ENCODE measurements at regions not wholly inside any gene's neighbourhood (a gene's known extent, or its start where the extent isn't known, plus 50 kb on each side); places are given as distances from the start of the nearest gene placed in this dataset.
"Not testable (repeated sequence)": the region's sequence is repeated elsewhere in the genome, so short reads cannot be mapped to it uniquely, and the experiment has no call there.

DNA sequence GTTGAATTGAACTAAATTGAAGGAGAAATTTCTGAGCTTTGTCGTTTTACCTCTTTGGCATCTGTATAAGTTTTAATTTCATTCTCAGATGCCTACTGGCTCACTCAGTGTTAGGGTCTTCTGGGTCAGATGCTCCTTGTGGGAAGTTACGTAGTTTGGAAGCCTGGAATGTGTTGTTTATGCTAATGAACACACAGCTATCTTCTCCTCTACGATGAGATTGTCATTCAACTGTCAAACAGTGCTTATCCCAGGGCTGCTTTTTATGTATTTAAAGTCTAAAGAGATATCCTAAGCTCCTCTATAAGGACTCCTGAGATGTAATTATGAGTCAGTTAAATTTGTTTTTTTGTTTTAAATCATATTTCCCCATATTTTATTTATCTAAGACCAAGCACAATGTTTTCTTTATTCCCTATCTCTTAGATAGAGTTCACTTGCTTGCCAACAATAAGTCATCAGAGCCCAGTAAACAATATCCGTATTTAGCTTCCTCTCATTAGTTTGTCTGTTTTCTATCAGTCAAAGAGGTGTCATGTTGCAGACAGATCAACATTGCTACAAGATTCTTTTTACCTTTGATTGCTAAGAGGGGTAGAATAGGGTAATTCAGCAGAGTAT, 368.0 kb upstream of the PDE3A start:
- DNase-seq: no peak

DNA sequence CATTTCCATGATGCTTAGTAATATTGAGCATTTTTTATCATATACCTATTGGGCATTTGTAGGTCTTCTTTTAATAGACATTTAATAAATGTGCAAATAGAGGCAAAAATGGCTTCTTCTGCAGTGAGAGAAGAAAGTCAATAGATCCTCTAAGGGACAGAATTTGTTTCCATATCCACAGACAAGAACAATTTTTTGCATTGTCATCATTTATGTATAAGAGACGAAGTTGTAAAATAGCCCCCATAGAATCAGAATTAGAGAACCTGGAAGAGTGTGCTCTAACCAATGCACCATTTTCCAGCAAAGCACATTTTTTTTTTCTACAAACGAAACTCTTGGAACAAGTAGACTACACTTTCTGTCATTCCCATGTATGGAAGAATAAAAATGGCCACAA, 365.1 kb upstream of the PDE3A start:
- DNase-seq: no peak

DNA sequence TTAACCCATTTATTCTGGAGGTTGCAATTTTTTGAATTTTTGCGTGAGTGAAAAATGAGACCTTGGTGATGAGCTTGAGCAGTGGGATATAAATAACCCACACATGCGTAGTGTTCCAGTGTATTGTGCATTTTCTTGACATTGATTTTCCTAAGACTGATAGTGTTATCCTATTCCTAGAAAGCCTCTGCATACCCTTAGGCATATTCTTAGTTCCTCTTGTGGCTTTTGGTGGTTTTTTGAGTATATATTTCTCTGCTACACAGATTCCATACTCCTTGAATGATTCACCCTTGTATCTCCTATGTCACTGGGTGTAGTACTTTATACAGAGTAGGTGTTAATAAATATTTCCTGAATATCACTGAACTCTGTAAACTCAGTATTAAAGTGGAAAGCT, 363.4 kb upstream of the PDE3A start:
- DNase-seq: no peak

DNA sequence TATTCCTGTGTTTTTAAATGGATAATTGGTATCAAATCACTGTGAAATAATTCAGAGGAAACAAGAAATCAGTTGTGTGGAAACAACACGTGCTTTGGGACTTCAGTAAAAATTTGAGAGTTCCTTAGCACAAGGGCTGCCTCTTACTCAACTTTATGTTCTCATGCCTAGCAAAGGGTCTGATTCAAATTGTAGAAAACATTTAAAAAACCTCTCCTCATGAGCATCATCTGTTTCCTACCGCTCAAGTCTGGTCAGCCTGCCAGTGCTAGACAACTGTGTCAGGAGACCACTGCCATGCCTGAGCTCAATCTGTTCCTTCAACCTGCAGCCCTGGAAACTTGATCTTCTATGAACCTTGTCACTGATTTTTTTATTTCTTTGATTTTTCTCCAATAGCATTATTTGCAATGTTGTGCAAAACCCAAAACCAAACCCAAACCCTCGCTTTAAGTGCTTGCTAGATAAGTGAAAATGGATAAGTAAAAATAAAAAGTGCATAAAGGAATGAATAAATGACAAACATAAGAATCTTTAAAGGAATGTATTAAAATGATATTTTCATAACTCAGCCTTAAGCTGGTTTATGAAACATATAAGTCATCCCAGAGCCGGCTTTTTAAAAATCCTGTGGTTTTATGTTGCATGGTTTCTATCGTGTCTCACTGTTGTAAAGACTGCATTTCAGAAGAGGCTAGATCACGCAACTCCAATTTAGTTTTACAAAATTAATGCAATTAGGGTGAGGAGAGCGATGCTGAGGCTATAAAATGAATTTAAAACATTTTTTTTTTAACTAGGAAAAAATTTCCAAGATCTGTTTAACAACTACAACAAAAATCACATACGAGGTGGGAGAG, 361.2 kb upstream of the PDE3A start:
- no peak for DNase-seq

DNA sequence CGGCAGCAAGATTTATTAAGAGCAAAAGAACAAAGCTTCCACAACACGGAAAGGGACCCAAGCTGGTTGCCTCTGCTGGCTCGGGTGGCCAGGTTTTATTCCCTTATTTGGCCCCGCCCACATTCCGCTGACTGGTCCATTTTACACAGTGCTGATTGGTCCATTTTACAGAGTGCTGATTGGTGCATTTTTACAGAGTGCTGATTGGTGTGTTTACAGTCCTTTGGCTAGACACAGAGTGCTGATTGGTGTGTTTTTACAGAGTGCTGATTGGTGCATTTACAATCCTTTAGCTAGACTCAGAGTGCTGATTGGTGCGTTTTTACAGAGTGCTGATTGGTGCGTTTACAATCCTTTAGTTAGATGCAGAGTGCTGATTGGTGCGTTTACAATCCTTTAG, 358.4 kb upstream of the PDE3A start:
- DNase-seq: not testable (repeated sequence)

DNA sequence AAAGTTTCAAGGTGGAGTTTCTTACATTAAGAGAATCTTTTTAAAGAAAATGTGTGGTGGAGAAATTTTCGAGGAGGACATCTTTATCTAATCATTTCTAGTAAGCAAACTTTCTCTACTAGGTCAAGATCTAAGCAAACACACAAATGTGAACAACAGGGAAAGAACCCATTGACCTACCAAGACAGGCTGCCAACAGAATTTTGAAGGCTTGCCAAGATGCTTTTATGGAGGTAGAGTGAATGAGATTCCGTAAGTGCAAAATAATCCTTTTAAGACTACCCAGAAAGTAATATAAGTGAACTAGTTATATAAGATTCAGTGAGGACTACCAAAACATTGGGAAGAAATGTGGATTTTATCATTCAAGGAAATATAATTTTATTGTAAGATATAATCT, 357.1 kb upstream of the PDE3A start:
- DNase-seq: no peak

DNA sequence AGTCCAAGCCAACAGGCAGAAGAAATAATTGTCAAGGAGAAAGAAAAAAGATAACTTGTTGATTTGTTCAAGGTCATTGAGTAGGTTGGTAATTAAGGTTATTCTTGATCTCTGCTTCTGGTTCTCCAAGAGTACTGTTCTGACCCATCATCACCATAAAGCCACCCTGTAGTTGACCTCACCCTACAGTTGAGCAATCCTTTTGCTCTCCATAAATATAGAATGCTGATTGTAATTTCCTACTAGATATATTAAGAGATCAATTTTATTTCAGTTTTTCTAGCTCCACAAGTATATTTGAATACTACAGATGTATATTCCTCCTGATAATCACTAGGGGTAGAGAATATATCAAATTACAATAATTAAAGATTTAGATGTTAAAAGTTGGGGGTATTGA, 350.5 kb upstream of the PDE3A start:
- DNase-seq: no peak

DNA sequence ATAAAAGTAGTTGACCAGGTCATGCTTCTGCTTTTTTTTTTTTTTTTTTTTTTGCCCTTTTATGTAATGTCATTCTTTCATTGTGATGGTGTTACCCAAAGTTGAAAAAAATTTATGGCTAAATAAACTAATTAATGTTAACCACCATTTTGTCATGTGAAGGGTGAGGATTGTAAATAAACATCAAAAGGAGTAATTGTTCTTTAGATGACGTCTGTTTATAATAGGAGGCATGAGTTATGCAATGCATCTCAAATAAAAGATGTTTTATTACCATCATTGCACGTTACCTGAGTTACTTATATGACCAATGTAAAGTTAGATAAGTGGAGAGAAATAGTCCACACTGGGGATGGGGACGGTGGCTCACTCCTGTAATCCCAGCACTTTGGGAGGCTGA, 349.9 kb upstream of the PDE3A start:
- no peak for DNase-seq

DNA sequence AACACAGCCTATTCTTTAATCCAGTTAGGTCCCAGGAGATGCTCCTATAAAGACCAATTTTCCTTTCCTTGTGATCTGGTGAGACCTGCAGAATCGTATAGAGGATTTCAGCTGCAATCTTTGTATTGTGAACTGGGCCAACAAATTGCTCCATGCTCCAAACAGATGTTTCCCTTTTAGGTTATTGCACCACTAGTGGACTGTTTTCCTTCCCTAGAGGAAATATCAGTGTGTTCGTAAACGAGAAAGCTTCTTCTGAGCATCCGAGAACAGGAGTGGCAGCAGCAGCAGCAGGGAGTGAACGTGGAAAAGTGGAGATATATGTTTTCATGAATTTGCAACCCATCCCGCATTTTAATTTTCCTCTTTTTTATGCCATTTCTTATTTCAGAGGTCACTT, 344.1 kb upstream of the PDE3A start:
- DNase-seq: no peak

DNA sequence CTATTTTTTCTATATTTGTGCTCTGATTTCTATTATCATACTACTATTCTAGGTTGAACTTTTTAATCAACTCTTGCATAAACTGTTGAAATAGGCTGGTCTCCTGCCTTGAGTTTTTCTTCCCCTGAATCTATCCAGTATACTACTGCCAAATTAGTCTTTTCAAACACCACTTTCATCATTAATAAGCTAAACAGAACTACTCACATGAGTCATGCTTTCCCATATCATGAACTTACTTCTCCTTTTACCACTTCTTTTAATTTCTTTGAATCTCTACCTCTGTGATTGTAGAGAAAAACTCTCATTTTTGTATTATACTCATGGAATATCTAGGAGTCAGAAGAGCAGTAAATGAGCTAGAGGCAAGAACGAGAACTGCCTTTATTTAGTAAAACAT, 340.3 kb upstream of the PDE3A start:
- no peak for DNase-seq

DNA sequence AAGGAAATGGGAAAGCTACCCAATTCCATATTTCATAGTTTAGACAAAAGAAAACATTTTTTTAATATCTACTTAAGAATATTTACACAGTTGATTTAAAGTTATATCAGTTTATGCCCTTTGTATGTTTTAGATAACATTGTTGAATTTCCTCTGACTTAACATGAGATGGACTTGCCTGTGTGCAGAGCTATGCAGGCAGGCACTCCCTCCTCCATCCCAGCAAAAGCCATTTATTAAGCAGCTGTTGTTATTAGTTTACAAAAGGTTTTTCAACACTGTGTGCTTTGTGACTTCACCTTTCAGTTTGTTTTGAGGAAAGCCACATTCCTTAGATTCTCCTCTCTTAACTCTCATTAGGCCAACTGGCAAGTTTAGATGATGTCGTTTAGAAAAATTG, 337.5 kb upstream of the PDE3A start:
- no peak for DNase-seq

DNA sequence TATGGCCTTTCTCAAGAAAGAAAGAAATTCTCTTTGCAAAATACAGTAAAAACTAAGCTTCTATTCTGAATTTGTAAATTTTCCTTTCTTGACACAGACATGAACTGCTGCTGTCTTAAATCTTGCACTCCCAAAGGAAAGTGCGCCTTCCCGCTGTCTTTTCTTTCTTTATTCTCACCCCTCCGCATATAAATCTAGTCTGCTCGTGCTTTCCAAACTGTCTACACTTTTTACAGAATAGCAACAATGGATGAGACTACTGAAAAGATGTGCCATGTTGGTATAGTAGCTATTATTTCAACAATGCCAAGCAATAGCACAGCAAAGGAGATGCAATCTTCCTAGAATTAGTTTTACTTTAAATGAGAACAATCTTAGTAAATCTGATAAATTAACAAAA, 328.8 kb upstream of the PDE3A start:
- DNase-seq: no peak

DNA sequence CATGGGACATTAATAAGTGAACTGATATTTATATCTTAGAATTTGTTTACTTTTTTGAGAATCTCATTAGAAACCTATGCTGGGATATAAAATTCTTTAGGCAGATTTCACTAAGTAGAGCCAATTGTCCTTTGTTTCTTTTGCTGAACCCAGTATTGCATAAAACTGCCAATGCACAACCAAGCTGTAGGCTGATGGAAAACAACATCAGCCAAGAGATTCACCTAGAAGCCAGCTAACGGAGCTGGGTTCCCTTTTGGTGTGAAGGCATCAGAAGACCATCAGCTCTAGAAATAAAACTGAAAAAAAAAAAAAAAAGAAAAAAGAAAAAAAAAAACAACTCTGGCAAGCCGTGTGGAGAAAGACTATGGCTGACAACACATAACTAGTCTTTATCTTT, 328.2 kb upstream of the PDE3A start:
- DNase-seq: no peak

DNA sequence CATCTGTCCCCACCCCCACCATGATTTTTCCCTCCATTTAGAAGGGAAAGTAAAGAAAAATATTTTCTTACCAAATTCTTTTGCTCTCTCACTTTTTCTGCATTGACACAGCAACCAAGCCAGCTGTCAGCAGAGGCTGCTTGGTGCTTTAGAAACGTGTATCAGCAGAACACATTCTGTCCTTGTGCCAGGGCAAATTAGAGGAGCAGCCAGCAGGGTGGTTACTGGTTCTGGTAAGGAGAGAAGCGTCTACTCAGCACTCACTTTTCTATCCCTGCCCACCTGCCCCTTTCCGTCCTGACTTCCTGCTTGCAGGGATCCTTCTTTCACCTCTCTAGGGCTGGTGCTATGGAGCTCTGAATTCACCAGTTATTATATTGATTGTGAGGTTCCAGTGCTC, 327.5 kb upstream of the PDE3A start:
- DNase-seq: no peak

DNA sequence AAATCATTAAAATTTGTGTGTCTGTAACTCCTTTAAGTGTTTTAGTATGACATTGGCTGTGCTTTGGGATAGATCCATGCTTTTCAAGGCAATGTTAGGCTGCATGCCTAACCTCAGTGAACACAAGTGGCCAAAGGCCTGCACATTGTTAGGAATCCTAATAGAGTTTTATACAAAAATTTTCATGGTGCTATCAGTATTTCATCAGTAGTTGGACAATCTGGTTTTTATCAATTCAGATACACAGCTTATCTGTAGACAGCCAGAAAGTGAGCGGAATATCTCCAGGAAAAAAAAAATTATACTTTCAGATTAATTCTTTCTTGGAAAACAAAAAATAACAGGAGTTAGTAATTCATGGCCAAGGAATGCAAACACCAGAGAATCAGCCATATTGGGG, 324.0 kb upstream of the PDE3A start:
- no peak for DNase-seq

DNA sequence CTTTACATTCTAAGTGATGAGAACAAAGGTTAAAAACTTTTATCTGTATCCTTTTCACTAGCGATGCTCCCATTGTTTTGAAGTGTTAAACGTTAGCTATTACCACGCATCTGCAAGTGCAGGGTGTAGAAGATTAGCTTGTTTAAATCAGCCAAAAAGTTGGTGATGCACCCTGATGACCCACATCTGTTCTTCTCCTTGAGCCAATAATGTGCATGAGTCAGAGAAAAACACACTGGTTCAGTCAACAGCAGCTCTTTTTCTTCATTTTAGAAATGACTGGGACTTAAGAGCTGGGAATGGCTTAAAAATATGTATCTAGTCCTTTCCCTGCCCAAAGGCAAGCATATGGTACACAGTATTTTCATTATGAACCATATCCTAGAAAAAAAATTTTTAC, 323.5 kb upstream of the PDE3A start:
- DNase-seq: no peak

DNA sequence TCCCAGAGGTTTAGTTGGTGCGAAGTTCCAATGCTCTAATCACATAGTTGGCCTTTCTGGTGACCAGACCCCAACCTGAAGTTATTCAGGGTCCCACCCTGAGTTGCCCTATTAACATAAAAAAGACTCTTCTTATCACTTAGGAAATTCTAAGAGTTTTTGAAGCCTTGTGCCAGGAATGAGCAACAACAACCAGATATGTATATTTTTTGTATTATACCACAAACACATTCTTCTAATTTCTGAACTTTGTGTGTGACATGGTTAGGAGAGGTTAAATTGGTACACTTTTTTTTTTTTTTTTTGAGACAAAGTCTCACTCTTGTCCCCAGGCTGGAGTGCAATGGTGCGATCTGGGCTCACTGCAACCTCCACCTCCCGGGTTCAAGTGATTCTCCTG, 320.4 kb upstream of the PDE3A start:
- no peak for DNase-seq

DNA sequence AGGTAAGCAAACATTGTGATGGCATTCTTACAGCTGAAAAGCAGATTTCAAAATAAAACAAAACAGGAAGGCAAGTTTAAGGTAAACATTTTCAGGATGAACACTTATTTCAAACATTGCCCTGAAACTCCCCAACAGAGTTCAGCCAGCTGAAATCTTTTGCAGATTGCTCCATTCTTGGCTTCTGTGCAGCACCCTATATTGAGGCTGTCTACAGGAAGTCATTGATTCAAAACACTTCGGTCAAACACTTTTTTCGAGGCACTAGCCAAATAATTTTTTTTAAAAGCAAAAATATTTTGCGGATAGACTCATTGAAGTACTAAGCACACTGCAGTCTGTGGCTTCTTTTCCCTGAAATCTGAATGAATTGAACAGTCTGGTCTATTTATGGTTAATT, 318.1 kb upstream of the PDE3A start:
- DNase-seq: no peak

DNA sequence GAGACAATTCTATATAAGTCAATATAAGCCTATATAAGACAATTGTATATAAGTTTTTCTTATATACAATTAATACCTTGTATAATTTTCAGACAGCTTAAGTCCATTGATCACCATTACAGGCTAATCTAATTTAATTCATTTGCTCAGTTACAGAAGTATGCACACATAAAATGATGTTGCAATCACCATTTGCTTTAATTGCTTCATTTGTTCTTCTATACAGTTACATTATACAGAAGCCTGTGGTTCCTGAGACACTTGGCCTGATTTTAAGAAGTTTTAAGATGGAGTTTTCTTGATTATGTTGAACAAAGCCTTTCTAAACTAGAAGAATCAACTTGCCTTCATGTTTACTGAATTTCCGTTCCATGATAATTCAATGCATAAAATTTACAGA, 314.6 kb upstream of the PDE3A start:
- no peak for DNase-seq

DNA sequence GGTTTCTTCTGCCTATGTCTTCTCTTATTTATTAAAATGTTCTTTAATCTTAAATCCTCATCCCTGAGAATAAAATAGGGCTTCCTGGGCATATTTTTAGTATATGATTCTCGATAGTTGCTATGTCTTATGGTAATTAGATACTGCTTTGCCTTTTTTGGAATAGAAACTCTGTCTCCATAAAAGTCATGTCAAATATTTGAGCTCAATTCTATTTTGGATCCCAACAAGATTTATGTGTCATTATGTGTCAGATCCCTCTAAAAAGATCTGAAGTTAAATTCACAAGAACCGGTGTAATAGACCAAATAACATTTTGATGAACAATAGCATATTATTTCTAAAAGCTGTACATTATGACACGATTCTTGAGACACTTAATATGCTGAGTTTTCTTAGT, 312.5 kb upstream of the PDE3A start:
- no peak for DNase-seq

DNA sequence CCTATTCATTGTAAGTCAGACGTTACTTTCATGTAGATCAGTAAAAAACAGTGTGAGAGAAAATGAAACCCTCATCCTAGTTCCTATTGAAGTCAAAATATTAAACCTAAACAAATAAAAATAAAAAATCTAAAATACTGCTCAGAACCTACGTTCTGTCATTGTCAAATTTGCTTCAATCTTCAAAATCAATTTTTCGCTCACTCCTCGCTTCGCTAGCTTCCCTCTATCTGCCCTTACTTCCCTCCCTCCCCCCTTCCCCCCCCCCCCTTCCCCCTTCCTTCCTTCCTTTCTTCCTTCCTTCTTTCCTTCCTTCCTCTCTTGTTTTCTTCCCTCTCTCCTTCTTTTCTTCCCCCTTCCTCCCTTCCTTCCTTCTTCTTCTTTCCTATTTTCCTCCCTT, 310.9 kb upstream of the PDE3A start:
- DNase-seq: no peak

DNA sequence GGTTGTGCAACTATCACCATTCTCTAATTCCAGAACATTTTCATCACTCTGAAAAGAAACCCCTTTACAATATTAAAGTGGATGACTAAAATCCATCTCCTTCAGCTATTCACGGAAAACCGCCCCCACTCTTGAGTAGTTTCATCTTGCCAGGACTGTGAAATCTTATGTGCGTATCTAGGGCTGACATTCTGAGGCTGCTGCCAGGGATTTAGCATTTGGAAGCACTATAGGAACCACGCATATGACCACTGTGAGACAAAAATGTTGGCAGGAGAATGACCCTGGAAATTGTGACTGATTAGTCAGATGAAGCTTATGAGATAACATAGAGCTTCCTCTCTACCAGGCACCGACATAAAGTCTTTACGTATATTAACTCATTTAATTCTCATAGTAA, 305.2 kb upstream of the PDE3A start:
- DNase-seq: peak; percentile 31

DNA sequence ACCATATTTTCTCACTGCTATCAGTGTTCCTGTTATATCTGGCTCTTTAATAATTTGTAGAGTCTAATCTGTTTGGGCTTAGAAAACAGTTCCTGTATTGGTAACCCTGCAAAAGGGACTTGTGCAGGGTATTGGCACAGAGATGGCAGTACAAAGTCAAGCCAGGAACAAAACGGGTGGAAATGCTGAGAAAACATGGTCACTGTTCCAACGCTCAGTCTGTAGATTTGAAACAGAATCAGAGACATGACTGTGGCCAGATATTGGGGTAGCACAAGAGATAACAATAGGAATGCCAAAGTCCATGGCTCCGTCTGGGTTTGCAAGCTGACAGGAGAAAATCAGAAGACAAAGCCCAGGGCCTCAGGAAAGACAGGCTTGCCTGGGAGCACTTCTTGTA, 290.7 kb upstream of the PDE3A start:
- DNase-seq: no peak

DNA sequence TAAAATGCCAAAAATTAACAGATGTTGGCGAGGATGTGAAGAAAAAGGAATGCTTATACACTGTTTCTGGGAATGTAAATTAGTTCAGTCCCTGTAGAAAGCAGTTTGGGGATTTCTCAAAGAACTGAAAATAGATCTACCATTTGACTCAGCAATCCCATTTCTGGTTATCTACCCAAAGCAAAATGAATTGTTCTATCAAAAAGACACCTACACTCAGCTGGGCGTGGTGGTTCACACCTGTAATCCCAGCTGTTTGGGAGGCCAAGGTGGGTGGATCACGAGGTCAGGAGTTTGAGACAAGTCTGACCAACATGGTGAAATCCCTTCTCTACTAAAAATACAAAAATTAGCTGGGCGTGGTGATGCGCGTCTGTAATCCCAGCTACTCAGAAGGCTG, 279.3 kb upstream of the PDE3A start:
- DNase-seq: no peak
